ENCODE measurements at regions not wholly inside any gene's neighbourhood (a gene's known extent, or its start where the extent isn't known, plus 50 kb on each side); places are given as distances from the start of the nearest gene placed in this dataset.

GRCh38 chr5:2129568-2130272 is 247.0 kb upstream of the IRX4 start:
- TF ChIP-seq CTCF (IDR thresholded peaks at IDR 0.05; ENCODE audit: low read length) (no peak), EZH2 (IDR thresholded peaks at IDR 0.05; ENCODE audit: borderline replicate concordance, low read length) (no peak)

Data from OCI-LY1 (cell line).